Cardiac fibroblast (primary cell): ENCODE measurements at regions not wholly inside any gene's neighbourhood (a gene's known extent, or its start where the extent isn't known, plus 50 kb on each side); places are given as distances from the start of the nearest gene placed in this dataset.
A peak's percentile ranks its signal among the peaks of the same experiment; 100 is the strongest.
"Not testable (repeated sequence)": the region's sequence is repeated elsewhere in the genome, so short reads cannot be mapped to it uniquely, and the experiment has no call there.

Experiments used
- DNase-seq, 2 donors: peaks; one replicate each; pipeline versions ENCODE4 v3.0.0 to v3.0.0-alpha.2; 2010; ENCODE audit warnings: low read depth in 2 of 2
- H3K4me3 ChIP-seq, 2 donors: replicated peaks in 1 of 2; 1 replicate in 1 of 2; 2 replicates in 1 of 2; pipeline ENCODE4 v1.5.1; 2011; ENCODE audit warnings: low read depth in 2 of 2, low read length in 2 of 2, mild to moderate bottlenecking in 2 of 2, moderate library complexity in 1 of 2
- TF ChIP-seq, protein P1 (sequence below): IDR thresholded peaks from one replicate; pipeline ENCODE4 v1.5.1; 2011; ENCODE audit warnings: low read depth, mild to moderate bottlenecking, low read length, inconsistent platforms

DNA sequence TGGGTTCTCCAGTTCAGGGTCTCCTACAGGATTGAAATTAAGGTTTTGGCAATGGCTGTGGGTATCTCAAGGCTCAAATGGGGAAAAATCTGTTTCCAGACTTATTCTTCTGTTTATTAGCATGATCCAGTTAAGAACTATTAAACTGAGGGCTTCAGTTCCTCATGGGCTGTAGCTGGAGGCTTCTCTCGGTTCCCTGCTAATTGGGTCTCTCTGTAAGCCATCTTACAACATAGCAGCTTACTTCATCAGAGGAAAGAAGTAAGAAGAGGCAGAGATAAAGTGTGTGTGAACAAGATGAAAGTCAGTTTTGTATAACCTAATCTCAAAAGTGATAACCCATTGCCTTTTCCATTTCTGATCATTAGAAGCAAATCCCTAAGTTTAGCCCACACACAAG is 391.9 kb downstream of the PSAT1 start:
- no peak overlapping the region for H3K4me3 ChIP-seq

DNA sequence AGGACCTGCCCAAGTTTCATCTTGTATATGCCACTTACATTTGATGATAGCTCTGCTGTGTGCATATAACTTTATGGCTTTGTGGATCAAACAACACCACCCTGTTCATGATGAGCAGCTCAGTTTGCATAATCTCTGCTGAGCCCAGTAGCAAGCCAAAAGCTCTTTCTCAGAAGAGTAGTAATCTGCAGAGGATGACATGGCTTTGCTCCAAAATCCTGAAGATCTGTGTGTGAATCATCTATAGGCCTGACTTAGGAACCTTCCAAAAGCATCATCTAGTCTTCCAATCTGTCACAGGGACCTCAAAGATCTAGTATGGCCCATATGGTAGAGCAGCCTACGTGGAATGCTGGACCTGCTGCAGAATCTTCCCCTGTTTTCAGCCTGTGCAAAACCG is 394.6 kb downstream of the PSAT1 start:
- peak in 1 of 2 donors; percentile 52 for DNase-seq
- TF ChIP-seq, protein P1, sequence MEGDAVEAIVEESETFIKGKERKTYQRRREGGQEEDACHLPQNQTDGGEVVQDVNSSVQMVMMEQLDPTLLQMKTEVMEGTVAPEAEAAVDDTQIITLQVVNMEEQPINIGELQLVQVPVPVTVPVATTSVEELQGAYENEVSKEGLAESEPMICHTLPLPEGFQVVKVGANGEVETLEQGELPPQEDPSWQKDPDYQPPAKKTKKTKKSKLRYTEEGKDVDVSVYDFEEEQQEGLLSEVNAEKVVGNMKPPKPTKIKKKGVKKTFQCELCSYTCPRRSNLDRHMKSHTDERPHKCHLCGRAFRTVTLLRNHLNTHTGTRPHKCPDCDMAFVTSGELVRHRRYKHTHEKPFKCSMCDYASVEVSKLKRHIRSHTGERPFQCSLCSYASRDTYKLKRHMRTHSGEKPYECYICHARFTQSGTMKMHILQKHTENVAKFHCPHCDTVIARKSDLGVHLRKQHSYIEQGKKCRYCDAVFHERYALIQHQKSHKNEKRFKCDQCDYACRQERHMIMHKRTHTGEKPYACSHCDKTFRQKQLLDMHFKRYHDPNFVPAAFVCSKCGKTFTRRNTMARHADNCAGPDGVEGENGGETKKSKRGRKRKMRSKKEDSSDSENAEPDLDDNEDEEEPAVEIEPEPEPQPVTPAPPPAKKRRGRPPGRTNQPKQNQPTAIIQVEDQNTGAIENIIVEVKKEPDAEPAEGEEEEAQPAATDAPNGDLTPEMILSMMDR, result no peak

More for the DNA sequence above, 391.9 kb downstream of the PSAT1 start:
- no peak for DNase-seq
- TF ChIP-seq, protein P1, result no peak

DNA sequence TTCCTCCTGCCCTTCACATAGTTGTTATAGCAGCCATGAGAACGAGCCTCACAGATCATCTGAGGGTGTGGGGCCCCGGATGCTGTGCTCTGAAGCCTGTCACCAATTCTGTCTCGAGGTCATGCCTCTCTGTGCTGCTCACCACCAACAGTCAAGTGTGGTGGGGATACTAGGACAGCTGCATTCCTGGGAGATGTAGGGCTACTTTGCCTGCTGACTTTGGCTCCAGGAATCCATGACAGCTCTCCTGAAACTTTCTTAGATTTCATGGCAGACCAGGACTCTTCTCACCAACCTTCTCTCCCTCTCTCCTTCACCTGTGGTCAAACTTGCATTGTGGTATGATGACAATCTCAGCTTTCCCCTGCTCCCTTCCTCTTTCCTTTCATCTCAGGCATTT is 395.9 kb downstream of the PSAT1 start:
- no peak for DNase-seq
- TF ChIP-seq, protein P1, result no peak
- H3K4me3 ChIP-seq, result no peak overlapping the region

More for the DNA sequence above, 394.6 kb downstream of the PSAT1 start:
- H3K4me3 ChIP-seq, result no peak overlapping the region

DNA sequence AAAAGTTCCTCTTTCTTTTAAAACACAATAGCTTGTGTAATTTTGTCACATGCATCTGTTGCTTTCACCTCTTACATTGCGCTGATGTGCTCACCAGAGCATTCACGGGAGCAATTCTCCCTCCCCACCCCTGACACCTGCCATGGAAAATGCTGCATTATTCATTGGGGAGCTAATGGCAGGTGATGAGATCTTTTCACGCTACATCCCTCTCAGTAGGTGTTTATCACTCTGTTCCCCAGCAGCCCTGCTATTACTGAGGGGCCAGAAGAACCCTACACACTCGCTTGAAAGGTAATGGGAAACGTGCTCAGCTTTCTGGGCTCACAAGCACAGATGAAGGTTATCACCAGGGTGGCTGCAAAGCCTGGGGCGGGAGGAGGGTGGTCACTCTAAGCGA is 398.0 kb downstream of the PSAT1 start:
- no peak overlapping the region for H3K4me3 ChIP-seq
- TF ChIP-seq, protein P1, result no peak
- no peak for DNase-seq

DNA sequence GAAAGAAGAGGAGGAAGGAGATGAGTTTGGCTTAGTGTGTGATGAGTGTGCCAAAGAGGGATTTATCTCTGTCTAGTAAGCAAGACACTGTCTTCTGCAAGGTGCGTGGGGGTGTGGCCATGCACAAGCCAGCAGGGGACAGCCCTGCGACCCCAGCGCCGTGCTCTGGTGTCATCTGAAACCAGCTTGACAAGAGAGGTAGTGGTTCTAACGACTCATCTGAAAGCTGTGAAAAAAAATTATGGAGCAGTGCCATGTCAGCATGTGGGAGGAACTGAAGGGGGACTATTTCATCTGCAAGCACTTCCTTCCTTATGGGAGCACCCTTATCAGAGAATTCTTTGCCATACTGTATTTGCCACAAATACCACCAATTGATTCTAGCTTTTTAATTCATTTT is 398.6 kb downstream of the PSAT1 start:
- TF ChIP-seq, protein P1, result no peak
- no peak for DNase-seq
- no peak overlapping the region for H3K4me3 ChIP-seq

DNA sequence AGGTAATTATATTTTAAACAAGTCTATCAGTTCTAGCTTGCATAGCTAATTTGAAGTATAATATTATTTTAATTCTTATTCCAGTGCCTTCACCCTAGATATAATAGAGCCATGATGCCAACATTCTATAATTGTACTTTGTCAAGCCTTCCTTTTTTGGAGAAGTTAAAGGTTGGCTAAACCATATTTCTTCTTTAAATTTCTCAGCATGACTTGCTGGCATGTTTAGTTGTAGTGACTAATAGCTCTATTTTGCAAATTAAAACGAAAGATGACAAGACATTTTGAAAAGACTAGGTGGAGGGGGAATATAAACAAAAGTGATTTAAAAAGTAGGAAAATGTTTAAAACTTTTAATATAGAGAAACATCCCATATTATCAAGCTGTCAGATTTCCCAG is 400.7 kb downstream of the PSAT1 start:
- H3K4me3 ChIP-seq, result no peak overlapping the region
- peak in 1 of 2 donors; percentile 20 for DNase-seq
- TF ChIP-seq, protein P1, result no peak

DNA sequence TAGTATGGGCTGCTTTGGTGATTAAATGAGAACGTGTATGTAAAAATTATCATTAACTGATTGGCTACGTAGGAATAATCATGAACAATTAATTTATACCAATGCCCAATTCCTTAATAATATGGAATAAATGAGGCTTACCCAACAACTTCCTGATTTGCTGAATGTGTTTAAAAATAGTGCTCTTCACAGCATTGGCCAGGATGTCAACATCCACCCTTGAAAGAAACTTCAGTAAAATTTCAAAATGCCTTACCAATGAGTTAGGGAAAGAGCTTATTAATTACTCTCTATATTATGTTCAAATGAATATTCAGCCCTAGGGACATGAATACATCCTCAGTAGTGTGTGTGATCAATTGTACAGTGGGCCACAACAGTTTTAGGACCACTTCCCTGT is 401.4 kb downstream of the PSAT1 start:
- TF ChIP-seq, protein P1, result no peak
- no peak for DNase-seq
- H3K4me3 ChIP-seq, result no peak overlapping the region

DNA sequence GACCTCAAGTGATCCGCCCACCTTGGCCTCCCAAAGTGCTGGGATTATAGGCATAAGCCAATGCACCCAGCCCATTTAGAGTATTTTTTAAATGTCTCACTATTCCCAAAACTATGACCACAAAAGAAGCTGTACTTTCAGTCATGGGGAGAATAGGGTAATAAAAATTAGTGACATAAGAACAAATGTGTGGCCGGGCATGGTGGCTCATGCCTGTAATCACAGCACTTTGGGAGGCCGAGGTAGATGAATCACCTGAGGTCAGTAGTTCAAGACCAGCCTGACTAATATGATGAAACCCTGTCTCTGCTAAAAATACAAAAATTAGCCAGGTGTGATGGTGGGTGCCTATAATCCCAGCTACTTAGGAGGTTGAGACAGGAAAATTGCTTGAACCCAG is 402.3 kb downstream of the PSAT1 start:
- DNase-seq, result peak in 1 of 2 donors; percentile 18
- H3K4me3 ChIP-seq, result not testable (repeated sequence)
